ENCODE measurements at regions not wholly inside any gene's neighbourhood (a gene's known extent, or its start where the extent isn't known, plus 50 kb on each side); places are given as distances from the start of the nearest gene placed in this dataset.

DNA sequence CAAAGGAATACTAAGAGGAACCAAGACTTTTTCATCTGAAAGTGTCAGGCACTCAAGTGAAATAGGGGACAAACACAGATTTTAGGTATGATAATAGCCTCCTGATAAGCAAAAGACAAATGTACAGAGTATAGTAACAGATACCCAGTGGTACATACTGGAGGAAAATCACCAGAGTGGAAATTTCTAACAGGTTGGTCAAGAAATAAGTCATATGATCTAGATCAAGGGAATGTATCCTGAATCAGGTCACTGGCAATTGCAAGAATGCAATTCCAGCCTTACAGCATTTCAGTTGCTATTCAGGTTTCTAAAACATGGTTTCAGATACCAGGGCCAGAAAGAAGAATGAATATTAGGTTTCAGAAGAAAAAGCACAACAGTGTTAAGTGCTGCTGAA is 82.2 kb upstream of the SLCO6A1 start:
- Histone ChIP-seq H3K36me3 (ENCODE audit: insufficient read depth, low read length) (no peaks in the 10 kb centered on the region), H3F3A (ENCODE audit: insufficient read depth, low read length, poor library complexity, severe bottlenecking) (no peaks in the 10 kb centered on the region), H3K4me3 (ENCODE audit: low read length) (no peak overlapping the region)

DNA sequence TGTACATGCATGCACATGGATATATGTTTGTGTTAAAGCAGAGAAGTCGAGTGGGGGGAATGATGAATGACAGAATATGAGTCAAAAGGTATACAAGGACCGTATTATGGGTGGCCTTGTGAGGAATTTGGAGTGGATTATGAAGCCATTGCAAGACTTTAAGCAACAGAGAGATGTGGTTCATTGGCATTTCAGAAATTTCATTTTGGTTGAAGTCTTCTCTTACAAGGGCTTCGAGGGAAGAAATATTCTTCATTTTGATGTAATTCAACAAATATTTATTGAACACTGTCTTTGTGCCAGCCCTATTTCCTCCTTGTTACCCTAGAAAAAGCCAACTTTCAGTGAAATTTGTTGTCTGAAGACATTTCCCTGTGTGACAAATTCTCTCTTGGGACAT is 83.9 kb upstream of the SLCO6A1 start:
- H3K27ac ChIP-seq (ENCODE audit: low read length): no peak overlapping the region
- no peaks in the 10 kb centered on the region for H3F3A ChIP-seq (ENCODE audit: insufficient read depth, low read length, poor library complexity, severe bottlenecking)
- no peak overlapping the region for H3K4me2 ChIP-seq (ENCODE audit: low read length)

More for the DNA sequence above, 82.2 kb upstream of the SLCO6A1 start:
- H3K9ac ChIP-seq (ENCODE audit: low read length): no peak overlapping the region
- TF ChIP-seq EZH2 (IDR thresholded peaks at IDR 0.05; ENCODE audit: borderline replicate concordance, insufficient read depth, low read length, poor library complexity, severe bottlenecking): no peak
- TF ChIP-seq RAD21 (conservative IDR thresholded peaks at IDR 0.05): no peak
- no peak for TF ChIP-seq EP300 (conservative IDR thresholded peaks at IDR 0.05; ENCODE audit: poor library complexity, severe bottlenecking)
- TF ChIP-seq TAF1 (IDR thresholded peaks at IDR 0.05; ENCODE audit: low read depth): no peak
- TF ChIP-seq POLR2AphosphoS5 (IDR thresholded peaks at IDR 0.05): no peak
- TF ChIP-seq, protein P1, sequence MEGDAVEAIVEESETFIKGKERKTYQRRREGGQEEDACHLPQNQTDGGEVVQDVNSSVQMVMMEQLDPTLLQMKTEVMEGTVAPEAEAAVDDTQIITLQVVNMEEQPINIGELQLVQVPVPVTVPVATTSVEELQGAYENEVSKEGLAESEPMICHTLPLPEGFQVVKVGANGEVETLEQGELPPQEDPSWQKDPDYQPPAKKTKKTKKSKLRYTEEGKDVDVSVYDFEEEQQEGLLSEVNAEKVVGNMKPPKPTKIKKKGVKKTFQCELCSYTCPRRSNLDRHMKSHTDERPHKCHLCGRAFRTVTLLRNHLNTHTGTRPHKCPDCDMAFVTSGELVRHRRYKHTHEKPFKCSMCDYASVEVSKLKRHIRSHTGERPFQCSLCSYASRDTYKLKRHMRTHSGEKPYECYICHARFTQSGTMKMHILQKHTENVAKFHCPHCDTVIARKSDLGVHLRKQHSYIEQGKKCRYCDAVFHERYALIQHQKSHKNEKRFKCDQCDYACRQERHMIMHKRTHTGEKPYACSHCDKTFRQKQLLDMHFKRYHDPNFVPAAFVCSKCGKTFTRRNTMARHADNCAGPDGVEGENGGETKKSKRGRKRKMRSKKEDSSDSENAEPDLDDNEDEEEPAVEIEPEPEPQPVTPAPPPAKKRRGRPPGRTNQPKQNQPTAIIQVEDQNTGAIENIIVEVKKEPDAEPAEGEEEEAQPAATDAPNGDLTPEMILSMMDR (IDR thresholded peaks at IDR 0.05; ENCODE audit: poor library complexity, severe bottlenecking): no peak
- TF ChIP-seq, protein P2, sequence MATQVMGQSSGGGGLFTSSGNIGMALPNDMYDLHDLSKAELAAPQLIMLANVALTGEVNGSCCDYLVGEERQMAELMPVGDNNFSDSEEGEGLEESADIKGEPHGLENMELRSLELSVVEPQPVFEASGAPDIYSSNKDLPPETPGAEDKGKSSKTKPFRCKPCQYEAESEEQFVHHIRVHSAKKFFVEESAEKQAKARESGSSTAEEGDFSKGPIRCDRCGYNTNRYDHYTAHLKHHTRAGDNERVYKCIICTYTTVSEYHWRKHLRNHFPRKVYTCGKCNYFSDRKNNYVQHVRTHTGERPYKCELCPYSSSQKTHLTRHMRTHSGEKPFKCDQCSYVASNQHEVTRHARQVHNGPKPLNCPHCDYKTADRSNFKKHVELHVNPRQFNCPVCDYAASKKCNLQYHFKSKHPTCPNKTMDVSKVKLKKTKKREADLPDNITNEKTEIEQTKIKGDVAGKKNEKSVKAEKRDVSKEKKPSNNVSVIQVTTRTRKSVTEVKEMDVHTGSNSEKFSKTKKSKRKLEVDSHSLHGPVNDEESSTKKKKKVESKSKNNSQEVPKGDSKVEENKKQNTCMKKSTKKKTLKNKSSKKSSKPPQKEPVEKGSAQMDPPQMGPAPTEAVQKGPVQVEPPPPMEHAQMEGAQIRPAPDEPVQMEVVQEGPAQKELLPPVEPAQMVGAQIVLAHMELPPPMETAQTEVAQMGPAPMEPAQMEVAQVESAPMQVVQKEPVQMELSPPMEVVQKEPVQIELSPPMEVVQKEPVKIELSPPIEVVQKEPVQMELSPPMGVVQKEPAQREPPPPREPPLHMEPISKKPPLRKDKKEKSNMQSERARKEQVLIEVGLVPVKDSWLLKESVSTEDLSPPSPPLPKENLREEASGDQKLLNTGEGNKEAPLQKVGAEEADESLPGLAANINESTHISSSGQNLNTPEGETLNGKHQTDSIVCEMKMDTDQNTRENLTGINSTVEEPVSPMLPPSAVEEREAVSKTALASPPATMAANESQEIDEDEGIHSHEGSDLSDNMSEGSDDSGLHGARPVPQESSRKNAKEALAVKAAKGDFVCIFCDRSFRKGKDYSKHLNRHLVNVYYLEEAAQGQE (IDR thresholded peaks at IDR 0.05; ENCODE audit: borderline replicate concordance): no peak
- TF ChIP-seq SMC3 (conservative IDR thresholded peaks at IDR 0.05; ENCODE audit: poor library complexity): no peak
- TF ChIP-seq MXI1 (conservative IDR thresholded peaks at IDR 0.05; ENCODE audit: poor library complexity, severe bottlenecking): no peak
- H3K4me2 ChIP-seq (ENCODE audit: low read length): no peak overlapping the region
- H4K20me1 ChIP-seq (ENCODE audit: insufficient read depth): no peaks in the 10 kb centered on the region
- no peak overlapping the region for H3K27ac ChIP-seq (ENCODE audit: low read length)
- H3K79me2 ChIP-seq (replicated peaks; ENCODE audit: insufficient read depth, low read length): no peaks in the 10 kb centered on the region
- H3K9me3 ChIP-seq (ENCODE audit: low read length): no peaks in the 10 kb centered on the region
- H3K9me2 ChIP-seq (ENCODE audit: insufficient read depth, low read length): no peaks in the 10 kb centered on the region
- H3K27me3 ChIP-seq (ENCODE audit: insufficient read depth, low read depth, low read length): no peaks in the 10 kb centered on the region
- H2AFZ ChIP-seq (ENCODE audit: low read depth, low read length): no peak overlapping the region

More for the DNA sequence above, 83.9 kb upstream of the SLCO6A1 start:
- Histone ChIP-seq H3K4me3 (ENCODE audit: low read length) (no peak overlapping the region), H3K9ac (ENCODE audit: low read length) (no peak overlapping the region), H3K36me3 (ENCODE audit: insufficient read depth, low read length) (no peaks in the 10 kb centered on the region), H2AFZ (ENCODE audit: low read depth, low read length) (no peak overlapping the region), H3K27me3 (ENCODE audit: insufficient read depth, low read depth, low read length) (no peaks in the 10 kb centered on the region), H3K79me2 (replicated peaks; ENCODE audit: insufficient read depth, low read length) (no peaks in the 10 kb centered on the region), H4K20me1 (ENCODE audit: insufficient read depth) (no peaks in the 10 kb centered on the region), H3K9me3 (ENCODE audit: low read length) (no peaks in the 10 kb centered on the region), H3K9me2 (ENCODE audit: insufficient read depth, low read length) (no peaks in the 10 kb centered on the region)
- TF ChIP-seq, protein P1 (IDR thresholded peaks at IDR 0.05; ENCODE audit: poor library complexity, severe bottlenecking): no peak
- TF ChIP-seq POLR2AphosphoS5 (IDR thresholded peaks at IDR 0.05): no peak
- no peak for TF ChIP-seq TAF1 (IDR thresholded peaks at IDR 0.05; ENCODE audit: low read depth)
- no peak for TF ChIP-seq RAD21 (conservative IDR thresholded peaks at IDR 0.05)
- TF ChIP-seq MXI1 (conservative IDR thresholded peaks at IDR 0.05; ENCODE audit: poor library complexity, severe bottlenecking): no peak
- no peak for TF ChIP-seq EZH2 (IDR thresholded peaks at IDR 0.05; ENCODE audit: borderline replicate concordance, insufficient read depth, low read length, poor library complexity, severe bottlenecking)
- TF ChIP-seq SMC3 (conservative IDR thresholded peaks at IDR 0.05; ENCODE audit: poor library complexity): no peak
